Osteoblast (primary cell): ENCODE measurements at regions not wholly inside any gene's neighbourhood (a gene's known extent, or its start where the extent isn't known, plus 50 kb on each side); places are given as distances from the start of the nearest gene placed in this dataset.

Source experiments
- DNase-seq: peaks from one replicate; pipeline ENCODE4 v3.0.0; 2011; ENCODE audit warnings: low spot score, mixed read lengths; ENCODE audit not compliant: insufficient read length; ENCODE audit errors: missing footprints
- H2AFZ ChIP-seq: 2 replicates; pipeline ENCODE4 v1.6.0; 2011; ENCODE audit warnings: mild to moderate bottlenecking, low read length
- H3K27ac ChIP-seq: 2 replicates; pipeline ENCODE4 v1.5.1; 2011; ENCODE audit warnings: mild to moderate bottlenecking, low read depth, low read length, moderate library complexity
- H3K27me3 ChIP-seq: 2 replicates; pipeline ENCODE4 v1.6.0; 2012; ENCODE audit warnings: mild to moderate bottlenecking, control low read depth, inconsistent platforms, low read length, moderate library complexity; ENCODE audit not compliant: insufficient read depth
- H3K36me3 ChIP-seq: 2 replicates; pipeline ENCODE4 v1.5.1; 2011; ENCODE audit warnings: mild to moderate bottlenecking, low read length, control low read depth, moderate library complexity; ENCODE audit not compliant: insufficient read depth
- H3K4me1 ChIP-seq: 2 replicates; pipeline ENCODE4 v1.5.1; 2011; ENCODE audit warnings: mild to moderate bottlenecking, low read length, control low read depth, moderate library complexity; ENCODE audit not compliant: insufficient read depth
- H3K4me2 ChIP-seq: 2 replicates; pipeline ENCODE4 v1.6.0; 2011; ENCODE audit warnings: mild to moderate bottlenecking, low read length; ENCODE audit not compliant: insufficient read depth
- H3K4me3 ChIP-seq: fragments of 200-600 bp; sonication (generic); 3 replicates; pipeline ENCODE4 v1.5.1; 2012; ENCODE audit warnings: mild to moderate bottlenecking, low read length, inconsistent platforms; ENCODE audit not compliant: insufficient read depth
- H3K79me2 ChIP-seq: 2 replicates; pipeline ENCODE4 v1.6.0; 2012; ENCODE audit warnings: mild to moderate bottlenecking, low read length, control low read depth, inconsistent platforms; ENCODE audit not compliant: insufficient read depth
- H3K9me3 ChIP-seq: 2 replicates; pipeline ENCODE4 v1.5.1; 2011; ENCODE audit warnings: low read depth, low read length, control low read depth
- H4K20me1 ChIP-seq: 2 replicates; pipeline ENCODE4 v1.6.0; 2012; ENCODE audit warnings: mild to moderate bottlenecking, low read length, control low read depth; ENCODE audit not compliant: insufficient read depth
- CTCF ChIP-seq: IDR thresholded peaks from 2 replicates; pipeline ENCODE4 v1.5.1; 2011; ENCODE audit warnings: mild to moderate bottlenecking, low read depth, low read length, moderate library complexity; ENCODE audit errors: extremely low read depth

GRCh38 chr3:28994161-28994905 lies 286.5 kb upstream of the RBMS3 start:
- no peak overlapping the region for H3K4me3 ChIP-seq

GRCh38 chr3:29004885-29005599 lies 275.8 kb upstream of the RBMS3 start:
- no peak for DNase-seq
- no peaks in the 10 kb centered on the region for H3K36me3 ChIP-seq
- H3K27me3 ChIP-seq, result no peaks in the 10 kb centered on the region
- no peak for TF ChIP-seq CTCF
- H3K4me1 ChIP-seq, result no peaks in the 10 kb centered on the region
- H3K4me3 ChIP-seq, result no peak overlapping the region
- no peaks in the 10 kb centered on the region for H3K9me3 ChIP-seq
- H3K4me2 ChIP-seq, result no peak overlapping the region
- no peaks in the 10 kb centered on the region for H4K20me1 ChIP-seq
- H3K27ac ChIP-seq, result no peak overlapping the region
- H2AFZ ChIP-seq, result no peak overlapping the region
- no peaks in the 10 kb centered on the region for H3K79me2 ChIP-seq

More at GRCh38 chr3:28994161-28994905, 286.5 kb upstream of the RBMS3 start:
- Histone ChIP-seq H3K4me2 (no peak overlapping the region), H3K4me1 (no peaks in the 10 kb centered on the region), H3K27me3 (no peaks in the 10 kb centered on the region), H2AFZ (no peak overlapping the region), H3K36me3 (no peaks in the 10 kb centered on the region), H3K27ac (no peak overlapping the region), H3K79me2 (no peaks in the 10 kb centered on the region), H3K9me3 (no peaks in the 10 kb centered on the region), H4K20me1 (no peaks in the 10 kb centered on the region)
- no peak for DNase-seq
- no peak for TF ChIP-seq CTCF

- no peak overlapping the region for H3K4me2 ChIP-seq
- no peaks in the 10 kb centered on the region for H3K36me3 ChIP-seq
- no peaks in the 10 kb centered on the region for H3K79me2 ChIP-seq
- H2AFZ ChIP-seq, result no peak overlapping the region
- no peaks in the 10 kb centered on the region for H3K27me3 ChIP-seq
- H3K27ac ChIP-seq, result no peak overlapping the region
- no peak for DNase-seq
- TF ChIP-seq CTCF, result no peak
- no peaks in the 10 kb centered on the region for H4K20me1 ChIP-seq
- H3K9me3 ChIP-seq, result no peaks in the 10 kb centered on the region
- H3K4me1 ChIP-seq, result no peaks in the 10 kb centered on the region
- no peak overlapping the region for H3K4me3 ChIP-seq
These were observed 275.0 kb upstream of the RBMS3 start for GRCh38 chr3:29005862-29006261.

- Histone ChIP-seq H4K20me1 (no peaks in the 10 kb centered on the region), H3K36me3 (no peaks in the 10 kb centered on the region), H3K79me2 (no peaks in the 10 kb centered on the region), H3K27me3 (no peaks in the 10 kb centered on the region), H3K9me3 (no peaks in the 10 kb centered on the region), H3K4me2 (no peak overlapping the region), H3K4me1 (no peaks in the 10 kb centered on the region), H3K27ac (no peak overlapping the region), H3K4me3 (no peak overlapping the region), H2AFZ (no peak overlapping the region)
- no peak for DNase-seq
- TF ChIP-seq CTCF, result no peak
These were observed 269.4 kb upstream of the RBMS3 start for GRCh38 chr3:29011441-29011840.
